Cerebellar nuclear complex (tissue), 1 donor: ENCODE measurements at regions not wholly inside any gene's neighbourhood (a gene's known extent, or its start where the extent isn't known, plus 50 kb on each side); places are given as distances from the start of the nearest gene placed in this dataset.

Experiments
- DNase-seq, 2 experiments: peaks; one replicate each; lab custom pipeline; 2025; lab: John Stamatoyannopoulos, UW

GRCh38 chr1:58136387-58136786, 410.1 kb downstream of the OMA1 start:
- no peak for DNase-seq

DNA sequence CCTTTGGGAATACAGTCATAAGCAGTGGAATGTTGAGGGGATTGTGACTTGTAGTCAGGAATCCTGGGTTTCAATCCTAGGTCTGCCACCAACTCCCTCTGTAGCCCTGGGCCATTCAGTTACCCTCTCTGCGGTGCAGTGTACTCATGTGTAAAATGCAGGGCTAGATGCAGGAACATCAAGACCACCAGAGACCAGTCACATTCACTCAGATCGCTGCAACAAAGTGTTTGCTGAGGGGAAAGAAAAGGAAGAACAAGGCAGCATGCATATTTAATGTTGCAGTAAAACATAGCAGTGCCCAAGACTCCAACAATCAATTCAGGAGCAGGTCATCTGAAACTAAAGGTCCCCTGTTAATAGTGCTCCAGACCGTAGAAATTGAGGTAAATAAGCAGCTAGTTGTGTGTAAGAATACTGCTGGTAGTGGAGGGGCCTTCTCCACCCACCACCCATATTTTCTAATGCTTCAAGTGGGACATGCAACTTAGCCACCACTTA, 410.7 kb downstream of the OMA1 start:
- DNase-seq: no peak

DNA sequence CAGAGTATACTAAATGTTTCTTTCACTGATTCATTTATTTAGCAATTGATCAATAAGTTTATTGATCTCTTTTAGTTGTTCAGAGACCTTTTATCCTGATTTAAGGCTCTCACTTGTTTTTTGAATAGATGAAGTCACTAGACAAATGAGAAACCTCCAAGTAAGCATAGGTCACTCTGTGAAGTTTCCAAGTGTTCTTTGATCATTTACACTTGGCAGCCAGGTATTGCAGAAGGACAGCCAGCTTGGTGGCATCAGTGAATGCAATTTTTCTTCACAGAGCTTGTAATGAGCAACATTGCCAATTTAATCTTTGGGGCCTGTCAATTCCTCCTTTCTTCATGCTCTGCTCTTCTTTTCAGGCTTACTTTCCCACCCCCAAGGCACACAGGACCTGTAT, 413.0 kb downstream of the OMA1 start:
- DNase-seq: no peak

DNA sequence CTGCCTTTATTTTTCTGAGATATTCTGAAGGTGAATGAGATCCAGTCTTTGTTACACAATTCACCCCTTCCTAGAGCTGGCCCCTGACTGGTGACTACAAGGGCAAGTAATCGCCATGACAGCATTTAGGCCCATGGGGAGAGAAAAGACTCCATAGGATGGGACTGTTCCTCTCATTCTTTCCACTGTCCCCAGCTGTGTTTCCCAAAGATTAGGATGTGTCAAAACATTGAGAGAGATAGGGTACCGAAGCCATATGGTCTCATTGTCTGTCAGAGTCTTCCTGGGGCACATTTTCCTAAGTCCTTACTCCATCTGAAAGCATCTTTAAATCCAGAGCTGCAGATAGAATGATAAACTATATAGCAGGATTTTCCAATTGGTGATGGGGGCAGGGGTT, 423.5 kb downstream of the OMA1 start:
- DNase-seq: no peak

DNA sequence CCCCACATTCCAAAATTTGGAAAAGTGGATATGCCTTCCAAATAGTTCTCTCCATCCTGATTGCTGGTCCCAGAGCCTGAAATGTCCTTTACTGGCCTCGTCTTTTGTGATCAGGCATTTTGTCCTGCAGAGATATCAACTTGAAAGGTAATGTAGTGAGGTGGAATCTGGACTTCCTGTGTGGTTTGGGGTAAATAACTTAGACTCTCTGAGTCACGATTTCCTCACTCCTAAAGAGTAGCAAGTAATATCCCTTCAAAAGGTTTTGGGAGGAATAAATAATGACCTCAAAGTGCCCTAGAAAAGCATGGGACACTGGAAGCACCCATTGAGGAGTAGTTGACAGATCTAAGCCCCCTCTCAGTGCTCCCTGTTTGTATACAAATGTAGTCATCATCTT, 426.6 kb downstream of the OMA1 start:
- no peak for DNase-seq

DNA sequence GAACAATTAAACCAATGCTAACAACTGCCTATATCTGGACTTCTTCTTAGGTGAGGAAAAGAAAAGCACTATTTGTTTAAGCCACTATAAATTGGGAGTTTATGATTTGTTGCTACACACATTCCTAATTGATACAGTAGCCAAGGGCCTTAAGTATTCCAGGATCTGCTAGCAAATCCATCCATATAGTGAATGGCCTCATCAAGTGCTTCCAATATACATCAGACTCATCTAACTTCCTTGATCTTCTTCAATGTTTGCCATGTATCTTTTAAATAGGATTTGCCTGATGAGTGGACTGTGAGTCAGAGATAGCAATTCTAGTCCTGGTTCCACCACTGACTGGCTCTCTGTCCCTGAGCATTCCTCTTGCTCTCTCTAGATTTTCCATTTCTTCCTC, 430.2 kb downstream of the OMA1 start:
- DNase-seq: no peak

DNA sequence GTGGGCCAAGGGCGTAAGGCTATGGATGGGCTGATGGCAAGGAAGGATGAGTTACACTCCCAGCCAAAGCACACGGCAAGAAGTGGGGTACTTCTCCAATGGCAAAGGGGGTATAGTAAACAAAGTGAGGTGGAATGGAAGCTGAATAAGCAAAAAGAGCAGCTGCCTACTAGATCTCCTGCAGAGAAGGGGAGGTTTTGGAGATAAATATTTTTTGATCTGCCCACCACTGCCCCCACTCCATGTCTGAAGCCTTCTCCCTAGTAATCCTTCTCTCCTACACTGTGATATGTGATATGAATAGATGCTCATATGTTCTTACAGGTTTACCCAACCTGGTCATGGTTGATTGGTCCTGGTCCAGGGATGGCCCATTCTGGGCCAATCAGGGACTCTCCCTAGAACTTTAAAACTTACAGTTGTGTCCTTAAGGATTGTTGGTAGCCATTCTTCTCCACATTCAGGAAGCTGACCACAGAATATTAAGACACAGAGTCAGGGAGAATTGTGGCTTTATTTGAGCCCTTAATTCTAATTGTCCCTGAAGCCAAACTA, 436.8 kb downstream of the OMA1 start:
- no peak for DNase-seq

- DNase-seq: no peak
Observed at GRCh38 chr1:58108783-58109182, 437.7 kb downstream of the OMA1 start.

DNA sequence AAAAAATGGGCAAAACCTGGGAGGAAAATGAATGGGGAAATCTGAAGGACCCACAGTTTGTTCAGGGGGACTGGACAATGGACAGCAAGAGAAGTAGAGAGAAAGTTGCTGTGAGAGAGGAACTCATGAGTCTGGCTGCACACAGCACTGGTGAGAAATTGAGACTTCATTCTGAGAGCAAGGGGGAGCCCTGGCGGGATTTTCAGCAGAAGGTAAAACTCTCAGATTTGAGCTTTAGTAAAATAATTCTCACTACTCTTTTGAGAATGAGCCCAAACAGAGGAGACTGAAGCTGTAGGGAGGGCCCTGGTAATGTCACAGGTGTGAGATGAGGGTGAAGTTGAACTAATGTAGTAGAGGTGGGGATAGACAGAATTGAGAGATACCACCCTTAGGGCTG, 438.6 kb downstream of the OMA1 start:
- DNase-seq: no peak

GRCh38 chr1:58104960-58105359, 441.6 kb downstream of the OMA1 start:
- DNase-seq: no peak

- no peak for DNase-seq
Observed at GRCh38 chr1:58096714-58097113, 449.8 kb downstream of the OMA1 start.

DNA sequence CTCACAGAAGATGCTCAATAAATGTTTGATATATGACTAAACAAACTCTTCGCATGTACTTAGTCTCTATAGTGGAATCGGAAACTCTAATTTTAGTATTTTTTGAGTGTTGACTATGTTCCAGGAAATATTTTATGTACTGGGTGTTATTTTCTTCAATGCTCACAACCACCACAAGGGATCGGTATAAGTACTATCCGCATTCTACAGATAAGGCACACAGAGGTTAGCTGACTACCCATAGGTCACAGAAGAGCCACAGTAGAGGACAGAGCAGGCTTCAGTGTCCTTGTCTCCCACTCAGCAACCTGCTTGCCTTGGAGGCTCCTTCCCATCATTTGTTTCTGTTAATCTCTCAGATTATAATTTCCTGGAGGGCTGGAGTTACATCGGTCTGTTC, 451.3 kb downstream of the OMA1 start:
- DNase-seq: no peak

DNA sequence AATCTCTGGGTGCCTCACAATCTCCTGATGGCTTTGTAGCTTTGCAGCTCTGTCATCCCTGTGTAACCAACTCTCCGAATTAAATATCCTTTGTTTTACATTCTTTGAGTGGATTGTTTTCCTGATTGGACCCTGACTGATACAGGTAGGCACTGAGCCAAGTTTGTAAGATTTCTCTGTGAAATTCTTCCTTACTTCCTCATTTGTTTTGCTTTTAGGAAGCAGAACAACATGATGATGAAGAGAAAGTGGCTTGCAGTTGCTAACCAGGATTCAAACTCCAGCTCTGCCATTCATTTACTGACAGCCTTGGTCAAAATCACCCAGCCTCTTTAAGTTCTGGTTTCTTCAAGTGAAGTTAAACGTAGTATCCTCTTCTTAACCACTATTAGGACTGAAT, 452.3 kb downstream of the OMA1 start:
- no peak for DNase-seq

- no peak for DNase-seq
Observed at GRCh38 chr1:58090640-58091039, 455.9 kb downstream of the OMA1 start.

DNA sequence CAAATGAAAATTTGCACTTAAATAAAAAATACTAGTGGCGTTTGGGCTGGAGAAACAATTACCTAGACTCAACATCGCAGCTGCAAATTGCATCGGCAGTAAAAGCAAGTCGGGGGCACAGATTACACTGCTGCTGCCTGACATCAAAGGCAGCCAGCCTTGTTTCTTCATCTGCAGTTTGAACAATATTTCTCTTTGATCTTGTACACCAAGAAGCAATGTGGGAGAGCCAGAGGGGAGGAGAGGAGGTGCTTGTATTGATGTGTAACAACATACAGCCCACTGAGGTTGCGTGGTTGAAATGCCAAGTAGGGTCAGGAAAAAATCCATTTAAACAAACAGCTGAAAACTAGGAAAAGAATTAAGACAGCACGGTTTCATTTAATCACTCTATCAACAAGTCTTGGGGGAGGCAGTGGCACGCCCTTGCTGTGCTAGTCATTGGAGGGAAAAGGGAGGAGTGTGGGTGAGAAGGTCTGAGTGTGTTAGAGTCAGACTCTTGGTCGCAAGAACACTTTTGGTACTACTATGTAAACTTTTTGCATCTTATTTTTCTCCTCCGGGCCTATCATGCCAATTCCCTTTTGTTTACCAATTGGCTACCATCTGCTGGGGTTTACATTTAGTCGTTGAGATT, 456.5 kb downstream of the OMA1 start:
- no peak for DNase-seq

GRCh38 chr1:58084266-58084665, 462.3 kb downstream of the OMA1 start:
- no peak for DNase-seq

DNA sequence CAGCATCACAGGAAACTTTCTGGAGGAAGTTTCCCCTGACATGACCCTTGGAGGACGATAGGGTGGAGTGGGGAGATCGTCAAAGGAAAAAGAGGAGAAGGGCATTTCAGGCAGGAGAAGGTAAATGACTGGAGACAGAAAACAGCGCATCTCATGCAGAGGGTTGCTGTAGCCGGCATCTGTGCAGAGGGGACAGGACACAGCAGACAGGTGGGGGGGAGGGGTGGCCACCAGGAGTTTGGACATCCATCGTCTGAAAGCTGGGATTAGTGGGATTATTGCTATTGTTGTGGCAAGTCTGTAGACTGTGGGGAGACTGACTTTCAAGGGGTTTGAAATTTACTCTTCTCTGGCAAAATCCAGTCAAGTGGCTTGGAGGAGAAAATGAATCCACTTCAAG, 463.9 kb downstream of the OMA1 start:
- DNase-seq: no peak

DNA sequence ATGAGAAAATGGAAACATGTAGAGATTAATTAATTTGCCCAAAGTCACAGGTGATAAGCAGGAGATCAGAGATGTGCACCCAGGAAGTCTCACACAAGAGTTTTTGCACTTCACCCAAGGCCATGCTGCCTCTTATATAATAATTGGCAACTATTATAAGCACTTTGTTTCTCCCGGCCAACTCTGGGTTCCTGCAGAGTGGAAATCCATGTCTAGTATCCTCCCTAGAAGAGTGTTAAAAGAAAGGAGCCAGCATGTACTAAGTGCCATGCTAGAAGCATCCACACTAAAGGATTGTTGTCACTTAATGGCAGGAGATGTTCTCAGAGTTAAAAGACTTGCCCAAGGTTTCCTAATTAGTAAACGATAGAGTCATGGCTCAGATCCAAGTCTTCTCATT, 470.3 kb downstream of the OMA1 start:
- DNase-seq: no peak

GRCh38 chr1:58075188-58075578, 471.3 kb downstream of the OMA1 start:
- no peak for DNase-seq

- DNase-seq: no peak
Observed at GRCh38 chr1:58072450-58072849, 474.1 kb downstream of the OMA1 start.

DNA sequence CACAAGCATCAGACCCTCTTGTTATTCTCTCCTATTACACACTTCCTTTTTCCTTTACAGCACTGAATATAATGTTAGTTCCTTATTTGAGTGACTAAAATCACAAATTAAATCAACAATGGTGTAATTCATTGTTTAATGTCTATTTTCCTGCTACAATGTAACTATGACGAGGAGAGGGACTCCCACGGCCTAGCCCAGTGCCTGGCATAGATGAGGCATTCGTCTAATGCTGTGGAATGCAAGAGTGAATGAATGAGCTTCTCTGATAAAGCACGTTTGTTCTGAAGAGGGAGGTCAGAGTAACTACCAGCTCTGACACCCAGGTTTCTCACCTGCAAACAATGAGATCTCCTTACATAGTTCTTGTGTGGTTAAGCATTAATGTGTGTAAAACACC, 479.4 kb downstream of the OMA1 start:
- DNase-seq: no peak

GRCh38 chr1:58065520-58065919, 481.0 kb downstream of the OMA1 start:
- no peak for DNase-seq

- DNase-seq: no peak
Observed at GRCh38 chr1:58064166-58064565, 482.4 kb downstream of the OMA1 start.

- DNase-seq: no peak
Observed at GRCh38 chr1:58063095-58063494, 483.4 kb downstream of the OMA1 start.
